Right lung (tissue), 2 donors: ENCODE measurements at regions not wholly inside any gene's neighbourhood (a gene's known extent, or its start where the extent isn't known, plus 50 kb on each side); places are given as distances from the start of the nearest gene placed in this dataset.
"Not testable (repeated sequence)": the region's sequence is repeated elsewhere in the genome, so short reads cannot be mapped to it uniquely, and the experiment has no call there.

Experiments used
- DNase-seq, 2 donors: peaks; one replicate each; pipeline ENCODE4 v3.0.0-alpha.2; 2013

DNA sequence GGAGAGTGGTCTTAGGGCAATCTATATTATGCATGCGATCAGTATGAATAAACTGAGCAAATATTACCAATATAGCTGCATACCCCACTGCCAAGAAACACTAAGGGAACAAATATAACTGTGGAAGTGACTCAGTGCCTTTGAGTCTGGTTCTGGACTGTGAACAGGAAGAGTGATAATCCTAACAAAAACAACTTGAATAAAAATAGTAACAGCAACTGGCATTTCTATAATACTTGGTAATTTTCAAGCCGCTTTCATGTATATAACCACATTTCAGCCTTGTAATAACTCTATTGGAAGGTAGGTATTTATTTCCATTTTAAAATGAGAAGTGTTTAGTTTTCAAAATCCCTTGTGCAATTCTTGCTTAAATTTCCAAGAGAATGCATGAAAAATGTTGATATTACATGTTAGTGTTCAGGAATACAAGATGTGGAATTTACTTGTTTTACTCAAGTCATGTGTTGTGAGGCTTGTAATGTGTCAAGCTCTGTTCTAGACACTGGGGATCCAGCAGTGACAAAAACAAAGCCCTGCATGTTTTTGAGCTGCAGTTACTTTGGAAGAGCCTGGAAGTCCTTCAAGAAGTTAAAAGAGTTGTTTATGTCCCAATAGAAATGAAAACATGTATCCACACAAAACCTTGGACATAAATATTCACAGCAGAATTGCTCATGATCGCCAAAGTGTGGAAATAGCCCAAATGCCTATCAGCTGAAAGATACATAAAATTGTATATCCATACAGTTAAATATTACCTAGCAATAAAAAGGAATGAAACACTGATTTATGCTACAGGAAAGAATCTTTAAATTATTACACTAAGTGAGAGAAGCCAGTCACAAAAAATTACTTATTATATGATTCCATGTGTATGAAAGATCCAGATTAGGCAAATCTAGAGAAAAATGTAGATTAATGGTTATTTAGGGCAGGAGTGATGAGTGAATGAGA, 338.1 kb upstream of the TMEM132C start:
- no peak for DNase-seq

DNA sequence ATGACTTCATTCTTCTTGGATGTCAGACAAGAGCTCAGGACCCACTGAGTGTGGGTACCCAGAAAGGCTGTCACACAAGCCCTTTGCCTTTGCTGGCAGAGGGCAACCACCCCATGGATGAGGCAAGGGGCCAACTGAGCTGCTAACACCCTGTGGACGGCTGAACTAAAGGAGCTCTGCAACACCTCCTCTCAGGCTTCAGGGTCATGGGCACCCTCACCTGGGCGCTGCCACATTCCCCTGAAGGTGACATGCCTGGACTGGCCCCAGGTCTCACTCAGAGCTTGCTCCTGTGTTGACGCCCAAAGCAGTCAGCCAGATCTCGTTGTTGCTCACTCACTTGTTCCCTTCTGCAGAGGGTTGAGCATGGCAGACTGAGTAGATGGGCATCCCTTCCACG, 336.8 kb upstream of the TMEM132C start:
- no peak for DNase-seq

DNA sequence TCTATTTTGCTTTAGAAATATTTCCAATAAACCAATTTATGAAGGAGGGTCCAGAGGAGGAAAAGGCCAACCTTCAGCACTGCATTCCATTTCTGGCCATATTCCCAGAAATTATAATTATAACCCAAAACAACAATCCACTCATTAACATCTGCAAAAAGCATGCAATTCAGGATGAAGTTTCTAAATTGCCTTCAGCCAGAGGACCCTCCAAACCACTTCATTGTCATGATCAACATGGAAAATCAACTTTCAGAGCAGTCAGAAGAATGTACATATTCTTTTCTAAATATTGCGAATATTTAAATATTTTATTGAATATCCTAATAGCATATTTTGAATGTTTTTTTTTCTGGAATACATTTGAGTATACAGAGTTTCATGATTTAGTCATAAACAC, 332.6 kb upstream of the TMEM132C start:
- no peak for DNase-seq

DNA sequence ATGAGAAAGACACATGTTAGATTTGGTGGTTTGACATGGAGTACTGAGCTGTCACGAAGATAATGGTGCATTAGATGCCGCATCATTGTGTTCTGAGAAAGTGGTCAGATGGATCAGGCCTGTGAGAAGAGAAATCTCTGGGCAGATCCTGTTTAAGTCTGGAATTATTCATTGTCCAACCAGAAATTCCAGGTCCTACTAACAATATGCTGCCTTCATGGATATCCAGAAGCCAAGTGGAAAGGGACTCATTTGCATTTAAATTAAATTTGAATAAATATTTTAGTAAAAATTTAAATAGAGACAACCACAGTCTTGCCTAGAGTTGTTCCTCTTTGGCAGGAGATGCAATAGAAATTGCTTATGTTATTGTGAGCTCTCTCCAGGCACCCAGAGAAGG, 330.5 kb upstream of the TMEM132C start:
- no peak for DNase-seq

DNA sequence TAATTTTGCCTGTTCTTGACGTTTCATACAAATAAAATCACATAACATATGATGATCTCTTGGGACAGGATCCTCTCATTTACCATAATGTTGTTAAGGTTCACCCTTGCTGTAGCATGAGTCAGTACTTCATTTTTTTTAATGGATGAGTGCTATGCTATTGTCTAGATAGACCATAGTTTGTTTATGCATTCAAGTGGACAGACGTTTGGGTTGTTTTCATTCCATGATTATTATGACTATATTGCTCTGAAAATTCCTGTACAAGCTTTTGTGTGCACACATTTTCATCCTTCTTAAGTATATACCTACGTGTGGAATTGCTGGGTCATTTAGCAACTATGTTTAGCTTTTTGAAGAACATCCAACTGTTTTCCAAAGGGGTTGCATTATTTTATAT, 325.6 kb upstream of the TMEM132C start:
- no peak for DNase-seq

DNA sequence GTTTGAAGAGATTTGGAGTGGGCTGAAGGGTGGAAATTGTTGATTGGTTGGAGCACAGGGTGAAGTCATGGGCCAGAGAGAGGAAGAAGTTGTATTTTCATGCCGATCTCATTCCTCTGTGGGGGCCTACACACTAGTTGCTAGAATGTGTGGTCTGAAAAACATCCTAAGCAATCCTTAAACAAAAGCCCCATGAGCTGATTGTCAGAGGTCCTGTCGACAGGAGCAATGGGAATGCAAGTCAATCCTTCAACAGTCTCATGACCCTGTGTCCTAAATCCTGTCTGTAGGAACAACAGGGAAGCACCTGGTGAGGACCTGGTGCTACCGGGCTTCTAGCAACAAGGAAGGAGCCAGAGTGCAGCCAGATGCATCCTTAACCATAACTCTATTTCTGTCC, 324.0 kb upstream of the TMEM132C start:
- DNase-seq = no peak

DNA sequence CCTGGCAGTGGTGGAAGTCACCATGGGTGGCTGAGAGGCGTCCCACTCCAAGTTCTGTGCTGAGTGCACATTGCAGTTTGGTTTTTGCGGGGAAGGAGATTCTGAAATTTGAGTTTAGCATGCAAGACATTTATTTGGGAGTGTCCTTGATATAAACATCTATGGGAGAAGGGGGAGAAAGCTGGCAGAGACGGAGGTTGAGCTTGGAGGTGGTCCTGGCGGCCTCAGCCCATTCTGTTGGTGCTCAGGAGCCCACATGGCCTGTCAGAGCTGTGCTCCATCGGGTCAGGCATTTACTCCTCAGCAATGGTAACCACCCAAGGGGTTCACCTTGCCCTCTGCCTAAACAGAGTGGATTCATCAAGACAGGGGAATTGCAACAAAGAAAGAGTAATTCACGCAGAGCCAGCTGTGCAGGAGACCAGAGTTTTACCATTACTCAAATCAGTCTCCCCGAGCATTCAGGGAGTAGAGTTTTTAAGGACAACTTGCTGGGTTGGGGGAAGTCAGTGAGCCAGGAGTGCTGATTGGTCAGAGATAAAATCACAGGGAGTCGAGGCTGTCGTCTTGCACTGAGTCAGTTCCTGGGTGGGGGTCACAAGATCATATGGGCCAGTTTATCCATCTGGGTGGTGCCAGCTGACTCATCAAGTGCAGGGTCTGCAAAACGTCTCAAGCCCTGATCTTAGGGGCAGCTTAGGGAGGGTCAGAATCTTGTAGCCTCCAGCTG, 323.3 kb upstream of the TMEM132C start:
- DNase-seq = no peak

DNA sequence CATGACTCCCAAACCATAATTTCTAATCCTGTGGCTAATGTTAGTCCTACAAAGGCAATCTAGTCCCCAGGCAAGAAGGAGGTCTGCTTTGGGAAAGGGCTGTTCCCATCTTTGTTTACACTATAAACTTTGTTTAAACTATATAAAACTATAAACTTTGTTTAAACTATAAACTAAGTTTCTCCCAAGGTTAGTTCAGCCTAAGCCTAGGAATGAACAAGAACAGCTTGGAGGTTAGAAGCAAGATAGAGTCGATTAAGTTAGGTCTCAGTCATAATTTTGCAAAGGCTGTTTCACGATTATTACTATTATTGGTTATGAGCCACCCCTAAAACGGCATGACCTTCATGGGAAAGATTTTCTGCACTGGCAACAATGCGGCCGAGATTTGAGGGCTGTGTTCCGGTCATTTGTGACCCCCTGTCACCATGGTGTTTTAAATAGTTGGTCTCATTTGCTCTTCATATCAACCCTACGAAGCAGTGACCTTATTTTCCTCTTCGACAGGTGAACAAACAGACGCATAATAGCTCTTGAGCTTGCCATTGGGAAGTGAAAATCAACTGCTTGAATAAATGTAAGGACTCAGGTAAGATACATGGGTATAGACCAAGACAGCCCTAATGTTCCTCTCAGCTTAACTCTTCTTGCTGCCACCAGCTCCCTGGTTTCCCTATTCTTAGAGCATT, 322.6 kb upstream of the TMEM132C start:
- DNase-seq = no peak

DNA sequence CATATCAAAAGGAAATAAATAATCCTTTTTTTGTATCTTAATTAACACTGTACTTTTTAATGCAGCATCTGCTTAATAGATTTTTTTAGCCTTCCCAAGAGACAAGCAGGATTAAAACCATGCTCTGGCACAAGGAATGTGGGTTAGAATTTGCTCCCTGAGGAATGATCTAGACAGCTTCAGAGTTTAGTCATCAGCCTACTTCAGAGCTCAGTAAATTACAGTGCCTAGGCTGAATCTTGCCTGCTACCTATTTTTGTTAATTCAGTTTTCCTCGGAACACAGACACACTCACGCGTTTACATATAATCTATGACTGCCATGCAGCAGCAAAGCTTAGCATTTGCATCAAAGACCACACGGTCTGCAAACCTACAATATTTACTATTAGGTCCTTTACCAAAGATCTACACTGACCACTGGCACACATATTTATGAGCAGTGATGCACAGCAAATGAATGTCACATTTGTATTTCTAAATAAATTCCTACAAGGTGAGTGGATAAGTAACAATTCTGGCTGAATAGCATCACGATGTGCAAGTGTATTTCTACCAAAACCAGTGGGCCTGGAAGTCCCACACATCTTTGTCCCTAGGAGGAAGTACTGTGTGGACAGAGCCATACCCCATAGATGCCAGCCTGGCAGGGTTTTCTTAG, 309.8 kb upstream of the TMEM132C start:
- no peak for DNase-seq

DNA sequence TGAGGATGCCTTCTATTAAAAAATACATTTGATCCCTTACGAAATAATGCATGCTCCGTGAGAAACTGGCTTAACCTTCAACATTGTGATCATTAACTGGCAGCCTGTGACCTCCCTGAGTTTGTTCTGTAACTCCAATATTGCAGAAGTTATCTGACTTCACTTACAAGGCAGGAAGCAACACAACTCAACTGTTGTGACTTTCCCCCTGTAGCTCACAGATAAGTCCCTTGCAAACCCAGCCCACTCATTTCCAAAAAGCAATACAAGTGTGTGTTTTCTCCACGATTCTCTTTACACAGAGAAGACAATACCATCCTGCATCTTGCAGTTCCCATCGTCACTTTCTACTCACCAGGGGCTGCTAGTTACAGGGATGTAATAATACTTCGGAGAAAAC, 304.7 kb upstream of the TMEM132C start:
- DNase-seq = no peak

DNA sequence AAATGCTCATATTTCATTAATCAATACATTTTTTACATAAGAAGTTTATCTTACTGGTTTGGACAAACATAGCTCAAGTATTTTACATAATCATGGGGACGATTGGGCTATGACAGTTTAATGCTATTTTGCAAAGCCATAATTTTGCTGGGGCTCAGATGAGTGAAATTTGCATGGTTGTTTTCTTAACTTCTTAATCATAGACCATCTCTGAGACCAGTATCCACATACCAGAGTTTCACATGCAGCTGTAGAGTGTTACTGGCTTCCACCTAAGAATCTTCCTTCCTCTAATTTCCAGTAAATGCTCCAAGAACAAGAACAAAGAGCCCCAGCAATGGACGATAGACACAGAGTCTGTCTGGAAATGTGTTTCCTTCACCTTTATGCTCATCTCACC, 303.0 kb upstream of the TMEM132C start:
- DNase-seq = no peak

DNA sequence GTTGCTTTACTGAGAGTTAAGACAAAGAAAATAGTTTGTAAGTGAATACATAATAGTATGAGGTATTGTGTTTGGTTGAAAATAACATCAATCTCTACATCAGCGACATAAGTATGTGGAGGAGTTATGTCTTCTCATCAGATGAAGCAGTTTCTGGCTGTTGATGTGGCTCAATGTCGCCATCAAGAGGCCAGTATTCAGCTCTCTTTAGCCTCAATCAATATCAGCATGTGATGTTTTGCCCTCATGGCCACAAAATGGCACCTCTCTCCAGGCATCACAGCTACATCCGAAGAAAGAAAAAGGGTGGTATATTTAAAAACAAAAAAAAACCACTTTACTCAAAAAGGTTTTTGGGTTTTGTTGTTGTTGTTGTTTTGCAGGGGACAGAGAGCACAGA, 302.3 kb upstream of the TMEM132C start:
- no peak for DNase-seq

DNA sequence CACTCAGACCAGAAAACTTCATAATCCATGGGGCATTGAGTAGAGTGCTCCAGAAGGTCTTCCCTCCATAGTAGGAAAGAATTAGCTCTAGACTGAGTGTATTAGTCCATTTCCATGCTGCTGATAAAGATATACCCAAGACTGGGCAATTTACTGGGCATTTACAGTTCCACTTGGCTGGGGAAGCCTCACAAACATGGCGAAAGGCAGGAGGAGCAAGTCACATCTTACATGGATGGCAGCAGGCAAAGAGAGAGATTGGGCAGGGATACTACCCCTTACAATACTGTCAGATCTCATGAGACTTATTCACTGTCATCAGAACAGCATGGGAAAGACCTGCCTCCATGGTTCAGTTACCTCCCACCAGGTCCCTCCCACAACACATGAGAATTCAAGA, 300.6 kb upstream of the TMEM132C start:
- DNase-seq = no peak

DNA sequence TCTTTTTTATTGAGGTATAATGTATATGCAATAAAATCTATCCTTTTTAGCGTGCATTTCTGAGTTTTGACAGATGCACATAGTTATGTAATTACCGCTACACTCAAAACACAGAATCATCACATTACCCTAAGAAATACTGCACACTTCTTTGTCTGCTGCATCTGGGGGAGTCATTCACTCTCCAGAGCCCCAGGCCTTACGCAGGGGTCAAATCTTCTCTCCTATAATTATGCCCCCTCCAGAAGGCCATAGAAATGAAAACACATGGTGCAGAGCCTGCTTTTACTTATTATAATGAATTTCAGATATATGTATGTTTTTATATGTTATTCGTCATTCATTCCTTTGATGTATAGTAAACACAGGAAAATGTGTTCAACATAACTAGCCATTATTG, 296.5 kb upstream of the TMEM132C start:
- DNase-seq = no peak

DNA sequence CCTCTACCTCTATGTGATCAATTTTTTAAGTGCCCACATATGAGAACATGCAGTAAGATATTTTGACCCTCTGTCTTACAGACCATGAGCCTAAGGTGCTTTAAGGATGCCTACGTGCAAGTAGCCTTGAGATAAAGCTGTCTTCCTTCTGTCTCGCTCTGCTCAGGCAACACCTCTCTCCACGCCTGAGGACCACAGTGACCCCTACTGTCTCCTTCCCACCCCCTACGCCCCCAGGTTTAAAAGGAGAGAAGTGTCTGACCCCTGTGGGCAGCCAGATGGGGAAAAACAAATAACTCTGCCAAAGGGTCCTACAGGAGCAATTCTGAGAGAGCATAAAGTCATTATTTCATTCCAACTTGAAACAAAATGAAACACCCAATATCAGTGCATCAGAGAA, 286.4 kb upstream of the TMEM132C start:
- DNase-seq = no peak

DNA sequence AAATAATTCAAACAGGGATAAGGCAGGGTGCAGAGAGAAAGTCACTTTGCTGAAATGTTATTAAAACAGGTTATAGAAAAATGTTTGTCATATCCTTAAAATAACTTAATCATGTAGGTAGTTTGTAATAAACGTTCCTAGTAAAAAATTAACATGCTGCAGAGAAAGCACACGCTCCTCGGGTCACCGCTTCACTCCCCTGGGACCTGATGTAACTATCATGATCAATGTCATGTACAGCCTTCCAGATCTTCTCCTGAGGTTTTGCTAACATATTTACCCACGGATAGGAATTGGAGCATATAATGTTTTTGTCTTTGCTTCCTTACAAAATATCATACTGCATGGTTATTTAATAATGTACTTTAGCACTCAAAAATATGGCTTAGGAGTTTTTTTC, 285.1 kb upstream of the TMEM132C start:
- DNase-seq = no peak

DNA sequence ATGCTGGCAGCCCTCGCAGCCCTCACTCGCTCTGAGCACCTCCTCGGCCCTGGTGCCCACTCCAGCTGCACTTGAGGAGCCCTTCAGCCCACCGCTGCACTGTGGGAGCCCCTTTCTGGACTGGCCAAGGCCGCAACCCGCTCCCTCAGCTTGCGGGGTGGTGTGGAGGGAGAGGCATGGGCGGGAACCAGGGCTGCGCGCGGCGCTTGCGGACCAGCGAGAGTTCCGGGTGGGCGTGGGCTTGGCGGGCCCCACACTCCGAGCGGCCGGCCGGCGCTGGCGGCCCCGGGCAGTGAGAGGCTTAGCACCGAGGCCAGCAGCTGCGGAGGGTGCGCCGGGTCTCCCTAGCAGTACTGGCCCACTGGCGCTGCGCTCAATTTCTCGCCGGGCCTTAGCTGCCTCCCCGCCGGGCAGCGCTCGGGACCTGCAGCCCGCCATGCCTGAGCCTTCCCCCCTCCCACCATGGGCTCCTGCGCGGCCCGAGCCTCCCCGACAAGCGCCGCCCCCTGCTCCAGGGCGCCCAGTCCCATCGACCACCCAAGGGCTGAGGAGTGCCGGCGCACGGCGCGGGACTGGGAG, 283.7 kb upstream of the TMEM132C start:
- not testable (repeated sequence) for DNase-seq

DNA sequence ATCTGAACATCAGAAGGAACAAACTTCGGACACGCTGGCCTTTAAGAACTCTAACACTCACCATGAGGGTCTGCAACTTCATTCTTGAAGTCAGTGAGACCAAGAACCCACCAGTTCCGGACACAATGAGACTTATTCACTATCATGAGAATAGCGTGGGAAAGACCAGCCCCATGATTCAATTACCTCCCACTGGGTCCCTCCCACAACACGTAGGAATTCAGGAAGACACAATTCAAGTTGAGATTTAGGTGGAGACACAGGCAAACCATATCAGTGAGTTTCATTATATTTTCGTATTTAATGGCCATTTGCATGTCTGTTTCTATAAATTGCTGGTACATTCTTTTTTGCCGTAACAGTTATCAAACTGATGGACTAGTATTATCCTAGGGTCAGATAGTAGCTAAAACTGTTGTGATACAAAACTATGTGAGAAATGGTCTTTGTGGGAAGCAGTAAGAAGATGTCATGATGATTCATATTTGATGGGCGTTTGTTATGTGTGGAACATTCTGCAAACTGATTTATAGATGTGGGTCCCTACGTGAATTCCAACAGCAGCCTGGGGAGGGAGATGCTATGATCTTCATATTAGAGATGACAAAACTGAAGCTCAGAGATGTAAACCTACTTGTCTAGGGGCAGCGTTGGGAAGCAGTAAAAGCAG, 282.4 kb upstream of the TMEM132C start:
- DNase-seq = no peak

DNA sequence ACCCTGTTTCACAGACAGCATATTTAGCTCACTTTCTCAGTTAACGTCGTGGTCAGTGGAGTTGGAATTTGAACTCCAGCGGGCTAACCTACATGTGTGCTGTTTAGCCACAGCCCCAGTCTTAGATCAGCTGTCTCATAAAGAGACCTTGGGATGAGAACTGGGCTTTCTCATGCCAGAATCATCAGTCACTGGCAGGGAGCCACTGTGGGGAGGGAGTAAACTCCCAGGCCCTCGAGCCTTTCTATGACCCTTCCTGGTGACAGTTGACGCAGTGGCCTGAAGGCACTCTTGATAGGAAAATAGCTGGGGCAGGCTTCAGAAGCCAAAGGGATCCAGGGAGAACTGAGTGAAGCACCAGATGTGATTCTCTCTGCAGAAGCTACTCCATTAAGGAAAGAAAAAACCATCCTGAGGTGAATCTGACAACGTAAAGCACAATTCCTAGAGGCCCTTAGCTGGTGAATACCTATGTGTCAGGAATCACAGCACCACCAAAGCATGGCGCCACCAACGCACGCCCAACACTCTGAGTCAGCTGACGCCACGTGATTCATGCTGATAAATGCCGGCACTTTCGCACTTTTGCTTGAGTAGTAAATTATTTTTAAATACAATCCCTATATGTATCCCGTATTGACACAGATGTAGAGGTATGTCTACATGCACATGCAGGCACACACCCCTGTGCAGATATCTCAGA, 279.6 kb upstream of the TMEM132C start:
- DNase-seq = no peak

DNA sequence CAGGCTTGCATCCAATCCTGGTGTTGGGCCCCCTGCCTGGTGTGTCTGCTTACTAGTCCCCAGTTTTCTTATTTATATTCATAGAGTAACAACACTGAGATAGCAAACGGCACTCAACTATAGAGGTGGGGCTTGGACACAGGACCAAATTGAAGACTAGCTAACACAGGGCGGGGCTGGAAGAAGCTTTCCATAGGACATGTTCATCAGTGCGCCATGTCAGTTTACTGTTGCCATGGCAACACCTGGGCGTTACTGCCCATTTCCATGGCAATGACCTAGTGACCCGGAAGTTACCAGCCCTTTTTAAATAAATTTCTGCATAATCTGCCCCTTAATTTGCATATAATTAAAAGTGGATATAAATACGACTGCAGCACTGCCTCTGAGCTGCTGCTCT, 275.5 kb upstream of the TMEM132C start:
- DNase-seq = no peak

DNA sequence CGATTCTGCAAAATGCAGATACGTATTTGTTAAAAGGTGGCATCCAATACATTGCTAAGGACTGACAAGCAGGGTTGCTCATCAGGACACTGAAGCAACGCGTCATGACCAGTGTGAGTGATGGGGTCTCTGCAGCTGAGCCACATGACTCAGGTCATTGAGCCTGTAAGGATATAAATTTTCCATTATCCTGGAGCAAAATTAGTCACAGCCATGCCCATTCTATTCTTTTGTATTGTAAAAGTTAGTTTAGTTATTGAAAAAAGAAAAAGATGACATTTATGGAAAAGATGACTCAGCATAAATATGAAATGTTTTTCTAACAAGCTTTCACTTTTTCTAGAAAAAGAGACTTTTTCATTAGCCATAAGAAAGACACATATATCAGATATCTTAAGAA, 268.0 kb upstream of the TMEM132C start:
- DNase-seq = no peak
